H9 (cell line): ENCODE measurements at regions not wholly inside any gene's neighbourhood (a gene's known extent, or its start where the extent isn't known, plus 50 kb on each side); places are given as distances from the start of the nearest gene placed in this dataset.
"Not testable (repeated sequence)": the region's sequence is repeated elsewhere in the genome, so short reads cannot be mapped to it uniquely, and the experiment has no call there.

Source experiments
- DNase-seq: peaks from one replicate; pipeline ENCODE4 v3.0.0-alpha.2; 2017
- H2AFZ ChIP-seq: one replicate; pipeline ENCODE4 v1.6.1; 2013; ENCODE audit warnings: mild to moderate bottlenecking, low read length, control low read depth, moderate library complexity
- H2AK5ac ChIP-seq: 2 replicates; pipeline ENCODE4 v1.6.1; 2013; ENCODE audit warnings: low read length, control low read depth, mixed read lengths; ENCODE audit not compliant: insufficient read length
- H2BK120ac ChIP-seq: one replicate; pipeline ENCODE4 v1.6.1; 2013; ENCODE audit warnings: low read depth, mild to moderate bottlenecking, low read length, control low read depth, inconsistent platforms; ENCODE audit not compliant: poor library complexity, severe bottlenecking
- H2BK12ac ChIP-seq: 2 replicates; pipeline ENCODE4 v1.6.1; 2013; ENCODE audit warnings: low read length, control low read depth, mixed read lengths, low read depth; ENCODE audit not compliant: insufficient read length
- H2BK15ac ChIP-seq: 2 replicates; pipeline ENCODE4 v1.6.1; 2013; ENCODE audit warnings: low read depth, low read length, control low read depth
- H2BK20ac ChIP-seq: one replicate; pipeline ENCODE4 v1.6.1; 2013; ENCODE audit warnings: low read depth, mild to moderate bottlenecking, low read length, control low read depth, inconsistent platforms; ENCODE audit not compliant: poor library complexity, severe bottlenecking
- H2BK5ac ChIP-seq: 2 replicates; pipeline ENCODE4 v1.6.1; 2013; ENCODE audit warnings: low read length, control low read depth, mixed read lengths; ENCODE audit not compliant: insufficient read length
- H3K14ac ChIP-seq: 2 replicates; pipeline ENCODE4 v1.6.1; 2013; ENCODE audit warnings: low read length, control low read depth; ENCODE audit not compliant: insufficient read depth
- H3K18ac ChIP-seq: 2 replicates; pipeline ENCODE4 v1.6.1; 2013; ENCODE audit warnings: low read depth, mild to moderate bottlenecking, mixed read lengths, low read length, control low read depth; ENCODE audit not compliant: insufficient read length
- H3K23ac ChIP-seq: 2 replicates; pipeline ENCODE4 v1.6.1; 2013; ENCODE audit warnings: low read length, control low read depth, mixed read lengths, low read depth; ENCODE audit not compliant: insufficient read length
- H3K23me2 ChIP-seq: 2 replicates; pipeline ENCODE4 v1.6.1; 2013; ENCODE audit warnings: low read depth, mild to moderate bottlenecking, mixed read lengths, low read length, control low read depth; ENCODE audit not compliant: insufficient read length, poor library complexity, severe bottlenecking
- H3K27ac ChIP-seq: 2 replicates; pipeline ENCODE4 v1.5.1; 2013; ENCODE audit warnings: low read length, control low read depth, mixed read lengths, low read depth; ENCODE audit not compliant: insufficient read length
- H3K27me3 ChIP-seq: 2 replicates; pipeline ENCODE4 v1.6.1; 2013; ENCODE audit warnings: low read length, control low read depth, inconsistent platforms; ENCODE audit not compliant: insufficient read depth
- H3K4ac ChIP-seq: 2 replicates; pipeline ENCODE4 v1.6.1; 2013; ENCODE audit warnings: low read depth, mild to moderate bottlenecking, control low read depth, inconsistent platforms, low read length, moderate library complexity
- H3K4me1 ChIP-seq: 2 replicates; pipeline ENCODE4 v1.6.1; 2013; ENCODE audit warnings: low read length, control low read depth, inconsistent platforms; ENCODE audit not compliant: insufficient read depth
- H3K4me2 ChIP-seq: 2 replicates; pipeline ENCODE4 v1.6.1; 2013; ENCODE audit warnings: low read length, control low read depth, mixed read lengths; ENCODE audit not compliant: insufficient read length, insufficient read depth
- H3K56ac ChIP-seq: 2 replicates; pipeline ENCODE4 v1.6.1; 2013; ENCODE audit warnings: low read depth, mild to moderate bottlenecking, mixed read lengths, low read length, control low read depth; ENCODE audit not compliant: insufficient read length
- H3K79me1 ChIP-seq: 2 replicates; pipeline ENCODE4 v1.6.1; 2013; ENCODE audit warnings: low read depth, mild to moderate bottlenecking, moderate library complexity, low read length, control low read depth, inconsistent platforms; ENCODE audit not compliant: insufficient read depth, poor library complexity, severe bottlenecking
- H3K79me2 ChIP-seq: 2 replicates; pipeline ENCODE4 v1.6.1; 2013; ENCODE audit warnings: low read length, control low read depth, inconsistent platforms; ENCODE audit not compliant: insufficient read depth
- H3K9ac ChIP-seq: 2 replicates; pipeline ENCODE4 v1.6.1; 2013; ENCODE audit warnings: low read length, control low read depth, mixed read lengths; ENCODE audit not compliant: insufficient read length; ENCODE audit errors: extremely low read depth
- H3K9me3 ChIP-seq: one replicate; pipeline ENCODE4 v1.6.1; 2013; ENCODE audit warnings: low read depth, low read length, inconsistent platforms; ENCODE audit not compliant: control insufficient read depth
- H3T11ph ChIP-seq: one replicate; pipeline ENCODE4 v1.6.1; 2013; ENCODE audit warnings: mild to moderate bottlenecking, low read length, control low read depth, inconsistent platforms
- H4K20me1 ChIP-seq: one replicate; pipeline ENCODE4 v1.6.1; 2013; ENCODE audit not compliant: control insufficient read depth, insufficient read length, insufficient read depth
- H4K5ac ChIP-seq: 2 replicates; pipeline ENCODE4 v1.6.1; 2013; ENCODE audit warnings: low read depth, mild to moderate bottlenecking, mixed read lengths, low read length, control low read depth; ENCODE audit not compliant: insufficient read length
- H4K8ac ChIP-seq: replicated peaks from 2 replicates; pipeline ENCODE4 v1.6.1; 2013; ENCODE audit warnings: low read length, control low read depth, mixed read lengths, low read depth; ENCODE audit not compliant: insufficient read length
- H4K91ac ChIP-seq: 2 replicates; pipeline ENCODE4 v1.6.1; 2013; ENCODE audit warnings: low read depth, mild to moderate bottlenecking, moderate library complexity, mixed read lengths, low read length, control low read depth; ENCODE audit not compliant: insufficient read length
- H3K27ac Mint-ChIP-seq, 3 experiments: 2 replicates in 2 of 3; 3 replicates in 1 of 3; pipeline ENCODE4 v1.8.0; 2020 to 2021; ENCODE audit warnings: mixed read lengths in 3 of 3, mild to moderate bottlenecking in 1 of 3, moderate library complexity in 1 of 3
- H3K27me3 Mint-ChIP-seq: 2 replicates; pipeline ENCODE4 v1.8.0; 2021; ENCODE audit warnings: low read depth, mild to moderate bottlenecking, moderate library complexity, mixed read lengths
- H3K36me3 Mint-ChIP-seq, 3 experiments: 2 replicates in 2 of 3; 3 replicates in 1 of 3; pipeline ENCODE4 v1.8.0; 2020 to 2021; ENCODE audit warnings: low read depth in 3 of 3, mixed read lengths in 3 of 3; ENCODE audit not compliant: insufficient read depth in 1 of 3
- H3K4me1 Mint-ChIP-seq, 2 experiments: 2 replicates each; pipeline ENCODE4 v1.8.0; 2020; ENCODE audit warnings: mixed read lengths in 2 of 2
- H3K4me3 Mint-ChIP-seq, 2 experiments: 2 replicates in 1 of 2; 3 replicates in 1 of 2; pipeline ENCODE4 v1.8.0; 2020 to 2021; ENCODE audit warnings: mild to moderate bottlenecking in 2 of 2, mixed read lengths in 2 of 2, moderate library complexity in 1 of 2
- H3K9me3 Mint-ChIP-seq, 2 experiments: 2 replicates in 1 of 2; 3 replicates in 1 of 2; pipeline ENCODE4 v1.8.0; 2020; ENCODE audit warnings: mild to moderate bottlenecking in 2 of 2, mixed read lengths in 2 of 2, moderate library complexity in 1 of 2
- WGBS: extraction: QIAGEN DNeasy Blood & Tissue Kit; methylation state at CpG from one replicate; pipeline ENCODE4 v1.1.7; 2013; ENCODE audit warnings: missing lambda C conversion rate, low lambda C conversion rate, mixed read lengths; ENCODE audit not compliant: insufficient read length; ENCODE audit errors: extremely low coverage; 5-methylcytosine and 5-hydroxymethylcytosine counted together
- TF ChIP-seq, protein P1 (sequence below): fragments of 200-600 bp; sonication (generic); conservative IDR thresholded peaks from 3 replicates; pipeline ENCODE4 v1.8.0; 2021; ENCODE audit warnings: antibody characterized with exemption, mild to moderate bottlenecking

- H3K27me3 ChIP-seq = no peaks in the 10 kb centered on the region
- no peaks in the 10 kb centered on the region for H4K20me1 ChIP-seq
- no peak overlapping the region for H4K91ac ChIP-seq
- peaks cover 0 to 9% (median 5%) of the 10 kb centered on the region in 3 experiments; a peak in 5 of 7 replicates for H3K36me3 Mint-ChIP-seq
- no peak overlapping the region for H4K5ac ChIP-seq
- no peak overlapping the region for H3K56ac ChIP-seq
- no peak overlapping the region for H2BK5ac ChIP-seq
- no peak overlapping the region for H3K4ac ChIP-seq
- WGBS = no CpG with 5 or more reads among the region's 1 CpG
- H2BK120ac ChIP-seq = no peak overlapping the region
- no peak overlapping the region for H3K18ac ChIP-seq
- H3K9ac ChIP-seq = no peak overlapping the region
- H2AFZ ChIP-seq = no peak overlapping the region
- H3K27ac ChIP-seq = no peak overlapping the region
- H3K9me3 Mint-ChIP-seq = peaks cover 12% of the 10 kb centered on the region in 2 experiments
- no peak for DNase-seq
- no peak overlapping the region for H2BK12ac ChIP-seq
- H3T11ph ChIP-seq = no peak overlapping the region
- H3K23me2 ChIP-seq = no peaks in the 10 kb centered on the region
- H3K9me3 ChIP-seq = no peaks in the 10 kb centered on the region
- no peak overlapping the region for H3K27ac Mint-ChIP-seq
- no peak overlapping the region for H2BK20ac ChIP-seq
- H4K8ac ChIP-seq = no peak overlapping the region
- no peaks in the 10 kb centered on the region for H3K79me1 ChIP-seq
- H2AK5ac ChIP-seq = no peak overlapping the region
- H3K4me2 ChIP-seq = no peak overlapping the region
- no peaks in the 10 kb centered on the region for H3K79me2 ChIP-seq
- no peaks in the 10 kb centered on the region for H3K4me1 ChIP-seq
- peaks cover 3 to 11% of the 10 kb centered on the region in 2 experiments; a peak in 2 of 4 replicates for H3K4me1 Mint-ChIP-seq
- H3K23ac ChIP-seq = no peak overlapping the region
- H3K27me3 Mint-ChIP-seq = no peaks in the 10 kb centered on the region
- no peak overlapping the region for H3K14ac ChIP-seq
- no peak overlapping the region for H2BK15ac ChIP-seq
- H3K4me3 Mint-ChIP-seq = no peak overlapping the region
- TF ChIP-seq, protein P1, sequence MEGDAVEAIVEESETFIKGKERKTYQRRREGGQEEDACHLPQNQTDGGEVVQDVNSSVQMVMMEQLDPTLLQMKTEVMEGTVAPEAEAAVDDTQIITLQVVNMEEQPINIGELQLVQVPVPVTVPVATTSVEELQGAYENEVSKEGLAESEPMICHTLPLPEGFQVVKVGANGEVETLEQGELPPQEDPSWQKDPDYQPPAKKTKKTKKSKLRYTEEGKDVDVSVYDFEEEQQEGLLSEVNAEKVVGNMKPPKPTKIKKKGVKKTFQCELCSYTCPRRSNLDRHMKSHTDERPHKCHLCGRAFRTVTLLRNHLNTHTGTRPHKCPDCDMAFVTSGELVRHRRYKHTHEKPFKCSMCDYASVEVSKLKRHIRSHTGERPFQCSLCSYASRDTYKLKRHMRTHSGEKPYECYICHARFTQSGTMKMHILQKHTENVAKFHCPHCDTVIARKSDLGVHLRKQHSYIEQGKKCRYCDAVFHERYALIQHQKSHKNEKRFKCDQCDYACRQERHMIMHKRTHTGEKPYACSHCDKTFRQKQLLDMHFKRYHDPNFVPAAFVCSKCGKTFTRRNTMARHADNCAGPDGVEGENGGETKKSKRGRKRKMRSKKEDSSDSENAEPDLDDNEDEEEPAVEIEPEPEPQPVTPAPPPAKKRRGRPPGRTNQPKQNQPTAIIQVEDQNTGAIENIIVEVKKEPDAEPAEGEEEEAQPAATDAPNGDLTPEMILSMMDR = no peak
Measured at GRCh38 chr6:51480040-51480439, 607.4 kb downstream of the PKHD1 start.

DNA sequence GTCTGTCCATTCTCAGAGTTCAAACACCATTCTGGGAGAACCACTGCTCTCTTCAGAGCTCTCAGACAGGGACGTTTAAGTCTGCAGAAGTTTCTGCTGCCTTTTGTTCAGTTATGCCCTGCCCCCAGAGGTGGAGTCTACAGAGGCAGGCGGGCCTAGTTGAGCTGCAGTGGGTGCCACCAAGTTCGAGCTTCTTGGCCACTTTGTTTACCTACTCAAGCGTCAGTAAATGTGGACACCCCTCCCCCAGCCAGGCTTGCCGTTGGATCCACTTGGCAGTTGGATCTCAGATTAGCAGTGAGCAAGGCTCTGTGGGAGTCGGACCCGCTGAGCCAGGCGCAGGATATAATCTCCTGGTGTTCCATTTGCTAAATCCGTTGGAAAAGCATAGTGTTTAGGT, 601.5 kb downstream of the PKHD1 start:
- H2BK15ac ChIP-seq, H3K23ac ChIP-seq, H3K9ac ChIP-seq, H3K18ac ChIP-seq, DNase-seq, H3T11ph ChIP-seq, H3K27me3 ChIP-seq, H2BK5ac ChIP-seq, H2BK120ac ChIP-seq, H3K79me1 ChIP-seq, H3K23me2 ChIP-seq, H2BK20ac ChIP-seq, H4K20me1 ChIP-seq, H3K27ac ChIP-seq, H3K4ac ChIP-seq, H4K8ac ChIP-seq, H3K4me1 Mint-ChIP-seq, H3K4me3 Mint-ChIP-seq, H2AK5ac ChIP-seq, H2BK12ac ChIP-seq, H3K79me2 ChIP-seq, H3K56ac ChIP-seq, H4K5ac ChIP-seq, H3K4me2 ChIP-seq, H3K9me3 ChIP-seq, H3K4me1 ChIP-seq, H3K14ac ChIP-seq, H2AFZ ChIP-seq, H3K27ac Mint-ChIP-seq, H4K91ac ChIP-seq, H3K27me3 Mint-ChIP-seq: not testable (repeated sequence)
- no CpG with 5 or more reads among the region's 9 CpGs for WGBS
- Mint-ChIP-seq H3K9me3 (peaks cover 27 to 34% of the 10 kb centered on the region in 2 experiments), H3K36me3 (peaks cover 6 to 32% (median 13%) of the 10 kb centered on the region in 3 experiments; a peak in 6 of 7 replicates)
